HepG2 (cell line): ENCODE measurements at regions not wholly inside any gene's neighbourhood (a gene's known extent, or its start where the extent isn't known, plus 50 kb on each side); places are given as distances from the start of the nearest gene placed in this dataset.

Experiments used
- ATAC-seq: fragments of 200-7000 bp; cut with Tn5 transposase; 3 replicates; pipeline ENCODE4 v1.9.1; 2020; ENCODE audit warnings: mild to moderate bottlenecking, moderate library complexity
- BruUV-seq: library from RNA; stranded (reverse); fragments of 400-500 nt; replicated peaks from 2 replicates; lab custom pipeline; 2021; lab: Mats Ljungman, UMichigan
- CTCF ChIA-PET: fragments of 300-600 bp; formaldehyde crosslinking; extraction: SDS; loops from one replicate; lab custom pipeline; 2021; ENCODE audit warnings: low total read pairs, inconsistent platforms, low intra/inter-chr PET ratio; lab: Yijun Ruan, JAX
- POLR2A ChIA-PET: fragments of 350-600 bp; sonication (Branson Sonifier 250); formaldehyde crosslinking; loops from one replicate; lab custom pipeline; 2020; ENCODE audit warnings: antibody characterized with exemption, inconsistent platforms; lab: Yijun Ruan, JAX
- DNase-seq: peaks from one replicate; pipeline ENCODE4 v3.0.0-alpha.2; 2015; ENCODE audit warnings: low spot score
- FAIRE-seq: peaks from 3 replicates; lab custom pipeline; 2011; peaks lifted over from hg19 to GRCh38; lab: Jason Lieb, UNC
- H2AFZ ChIP-seq: one replicate; pipeline ENCODE4 v1.6.1; 2011; ENCODE audit warnings: low read length, inconsistent platforms
- H3K27ac ChIP-seq: fragments of 300-600 bp; 3 replicates; pipeline ENCODE4 v1.8.0; 2011; ENCODE audit warnings: mixed run types, mild to moderate bottlenecking, mixed read lengths, low read length, inconsistent platforms; ENCODE audit not compliant: insufficient read depth; ENCODE audit errors: extremely low read length
- H3K27me3 ChIP-seq, 2 experiments: fragments of 200-600 bp in 1 of 2; 2 replicates in 1 of 2; 3 replicates in 1 of 2; pipeline versions ENCODE4 v1.6.0 to v1.8.0; 2011; ENCODE audit warnings: low read length in 2 of 2, mild to moderate bottlenecking in 2 of 2, moderate library complexity in 2 of 2, inconsistent platforms in 1 of 2; ENCODE audit not compliant: insufficient read depth in 2 of 2, control insufficient read depth in 1 of 2
- H3K36me3 ChIP-seq, 2 experiments: fragments of 200-600 bp in 1 of 2; replicated peaks in 1 of 2; 2 replicates in 1 of 2; 3 replicates in 1 of 2; pipeline versions ENCODE4 v1.5.1 to v1.8.0; 2011; ENCODE audit warnings: low read length in 2 of 2, inconsistent platforms in 1 of 2; ENCODE audit not compliant: insufficient read depth in 2 of 2, control insufficient read depth in 1 of 2
- H3K4me1 ChIP-seq: 2 replicates; pipeline ENCODE4 v1.5.1; 2012; ENCODE audit warnings: low read length, inconsistent platforms; ENCODE audit not compliant: insufficient read depth
- H3K4me2 ChIP-seq: 2 replicates; pipeline ENCODE4 v1.6.0; 2011; ENCODE audit warnings: low read depth, low read length, inconsistent platforms
- H3K4me3 ChIP-seq, 3 experiments: fragments of 200-600 bp in 1 of 3; sonication (generic), shearing (Covaris generic) in 1 of 3; replicated peaks in 1 of 3; 2 replicates each; pipeline ENCODE4 v1.5.1; 2011 to 2016; ENCODE audit warnings: low read length in 3 of 3, inconsistent platforms in 2 of 3, low read depth in 2 of 3, mild to moderate bottlenecking in 2 of 3, control low read depth in 1 of 3, mixed read lengths in 1 of 3; ENCODE audit not compliant: insufficient read depth in 1 of 3
- H3K79me2 ChIP-seq: one replicate; pipeline ENCODE4 v1.6.1; 2011; ENCODE audit warnings: low read length, inconsistent platforms; ENCODE audit not compliant: insufficient read depth
- H3K9ac ChIP-seq: 2 replicates; pipeline ENCODE4 v1.6.0; 2011; ENCODE audit warnings: mild to moderate bottlenecking, low read depth, low read length, inconsistent platforms; ENCODE audit not compliant: insufficient read depth
- H3K9me3 ChIP-seq: 2 replicates; pipeline ENCODE4 v1.5.1; 2012; ENCODE audit warnings: mild to moderate bottlenecking, low read length
- H4K20me1 ChIP-seq: 2 replicates; pipeline ENCODE4 v1.6.0; 2011; ENCODE audit warnings: inconsistent platforms, mild to moderate bottlenecking, low read length, moderate library complexity; ENCODE audit not compliant: insufficient read depth
- CC2D1A ChIP-seq: sonication (generic); formaldehyde crosslinking; IDR thresholded peaks from 2 replicates; pipeline ENCODE4 v1.8.1; 2023; ENCODE audit warnings: mild to moderate bottlenecking, missing genetic modification reagents
- MIXL1 ChIP-seq: IDR thresholded peaks from 2 replicates; pipeline ENCODE4 v1.6.1; 2016
- MTF1 ChIP-seq: sonication (generic); formaldehyde crosslinking; IDR thresholded peaks from 2 replicates; pipeline ENCODE4 v1.5.0; 2020; ENCODE audit warnings: missing genetic modification reagents
- NBN ChIP-seq: fragments of 450-650 bp; conservative IDR thresholded peaks from 2 replicates; pipeline ENCODE4 v1.6.1; 2017
- NCOA1 ChIP-seq: sonication (generic); formaldehyde crosslinking; IDR thresholded peaks from 2 replicates; pipeline ENCODE4 v1.9.0; 2021; ENCODE audit warnings: missing genetic modification reagents
- NR1H2 ChIP-seq: sonication (generic); formaldehyde crosslinking; IDR thresholded peaks from 2 replicates; pipeline ENCODE4 v1.8.1; 2022; ENCODE audit warnings: low read depth, missing genetic modification reagents, borderline replicate concordance
- SMC3 ChIP-seq: IDR thresholded peaks from 2 replicates; pipeline ENCODE4 v1.6.1; 2011; ENCODE audit warnings: low read length, improper control_type of control experiment
- ZNF607 ChIP-seq: sonication (generic); formaldehyde crosslinking; IDR thresholded peaks from 2 replicates; pipeline ENCODE4 v1.5.1; 2020; ENCODE audit warnings: missing genetic modification reagents, mild to moderate bottlenecking, borderline replicate concordance
- ZNF670 ChIP-seq: sonication (generic); formaldehyde crosslinking; IDR thresholded peaks from 2 replicates; pipeline ENCODE4 v1.8.0; 2022; ENCODE audit warnings: mild to moderate bottlenecking, missing genetic modification reagents, borderline replicate concordance
- ZNF775 ChIP-seq: sonication (generic); formaldehyde crosslinking; IDR thresholded peaks from 2 replicates; pipeline ENCODE4 v1.4.0; 2020; ENCODE audit warnings: missing genetic modification reagents, mild to moderate bottlenecking, moderate library complexity, borderline replicate concordance
- ZSCAN30 ChIP-seq: sonication (generic); formaldehyde crosslinking; IDR thresholded peaks from 2 replicates; pipeline ENCODE4 v1.5.0; 2020; ENCODE audit warnings: mild to moderate bottlenecking, missing genetic modification reagents
- WGBS: methylation state at CpG from one replicate; pipeline ENCODE4 v1.1.6; 2017; ENCODE audit warnings: low lambda C conversion rate; 5-methylcytosine and 5-hydroxymethylcytosine counted together
- in situ Hi-C: cut with HindIII; loops from 2 replicates; pipeline ENCODE4 v1.10.0; 2017; ENCODE audit warnings: low pct_unique_long_range_greater_than_20kb; ENCODE audit not compliant: extremely low pct_ligation_motif_present
- intact Hi-C: fragments of 100-400 bp; cut with micrococcal nuclease; formaldehyde crosslinking; loops from one replicate; pipeline ENCODE4 v1.10.0; 2022; ENCODE audit not compliant: unreplicated experiment
- TF ChIP-seq, protein P1 (sequence below), 2 experiments: sonication (generic) in 1 of 2; formaldehyde crosslinking in 1 of 2; IDR thresholded peaks; 2 replicates each; pipeline versions ENCODE4 v1.4.0 to v1.6.1; 2016 to 2020; ENCODE audit warnings: borderline replicate concordance in 1 of 2, low read depth in 1 of 2, mild to moderate bottlenecking in 1 of 2, missing genetic modification reagents in 1 of 2
- TF ChIP-seq, protein P2 (sequence below): sonication (generic); formaldehyde crosslinking; IDR thresholded peaks from 2 replicates; pipeline ENCODE4 v1.8.0; 2023; ENCODE audit warnings: mild to moderate bottlenecking, missing genetic modification reagents
- TF ChIP-seq, protein P3 (sequence below): sonication (generic); formaldehyde crosslinking; IDR thresholded peaks from 2 replicates; pipeline ENCODE4 v1.5.0; 2020; ENCODE audit warnings: missing genetic modification reagents

DNA sequence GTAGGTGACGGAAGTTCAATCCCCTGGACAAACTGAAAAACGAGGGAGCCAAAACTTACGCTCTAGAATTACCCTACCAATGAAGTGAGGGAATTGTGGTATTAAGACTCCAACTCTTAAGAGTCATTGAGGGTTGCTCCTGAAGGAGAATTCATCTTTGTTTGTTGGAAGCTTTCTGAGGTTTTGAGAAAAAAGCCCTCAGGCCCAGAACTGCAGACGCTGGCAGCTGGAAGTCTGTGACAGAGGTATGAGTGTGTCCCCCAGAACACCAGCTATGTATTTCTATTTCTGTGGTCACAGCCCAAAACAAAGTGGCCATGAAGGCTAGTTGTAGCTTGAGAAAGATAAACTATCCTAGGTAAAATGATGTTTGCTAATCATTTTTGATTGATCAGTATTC, 438.8 kb upstream of the B3GALT2 start (continued):
- TF ChIP-seq, protein P1, sequence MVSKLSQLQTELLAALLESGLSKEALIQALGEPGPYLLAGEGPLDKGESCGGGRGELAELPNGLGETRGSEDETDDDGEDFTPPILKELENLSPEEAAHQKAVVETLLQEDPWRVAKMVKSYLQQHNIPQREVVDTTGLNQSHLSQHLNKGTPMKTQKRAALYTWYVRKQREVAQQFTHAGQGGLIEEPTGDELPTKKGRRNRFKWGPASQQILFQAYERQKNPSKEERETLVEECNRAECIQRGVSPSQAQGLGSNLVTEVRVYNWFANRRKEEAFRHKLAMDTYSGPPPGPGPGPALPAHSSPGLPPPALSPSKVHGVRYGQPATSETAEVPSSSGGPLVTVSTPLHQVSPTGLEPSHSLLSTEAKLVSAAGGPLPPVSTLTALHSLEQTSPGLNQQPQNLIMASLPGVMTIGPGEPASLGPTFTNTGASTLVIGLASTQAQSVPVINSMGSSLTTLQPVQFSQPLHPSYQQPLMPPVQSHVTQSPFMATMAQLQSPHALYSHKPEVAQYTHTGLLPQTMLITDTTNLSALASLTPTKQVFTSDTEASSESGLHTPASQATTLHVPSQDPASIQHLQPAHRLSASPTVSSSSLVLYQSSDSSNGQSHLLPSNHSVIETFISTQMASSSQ (IDR thresholded peaks at IDR 0.05; ENCODE audit: low read depth) = no peak
- TF ChIP-seq, protein P1 (CRISPR knock-in tag; IDR thresholded peaks at IDR 0.05; ENCODE audit: borderline replicate concordance) = no peak
- TF ChIP-seq MIXL1 (CRISPR knock-in tag) = no peak
- TF ChIP-seq NBN = no peak
- TF ChIP-seq CC2D1A = no peak
- TF ChIP-seq MTF1 (CRISPR knock-in tag) = no peak

DNA sequence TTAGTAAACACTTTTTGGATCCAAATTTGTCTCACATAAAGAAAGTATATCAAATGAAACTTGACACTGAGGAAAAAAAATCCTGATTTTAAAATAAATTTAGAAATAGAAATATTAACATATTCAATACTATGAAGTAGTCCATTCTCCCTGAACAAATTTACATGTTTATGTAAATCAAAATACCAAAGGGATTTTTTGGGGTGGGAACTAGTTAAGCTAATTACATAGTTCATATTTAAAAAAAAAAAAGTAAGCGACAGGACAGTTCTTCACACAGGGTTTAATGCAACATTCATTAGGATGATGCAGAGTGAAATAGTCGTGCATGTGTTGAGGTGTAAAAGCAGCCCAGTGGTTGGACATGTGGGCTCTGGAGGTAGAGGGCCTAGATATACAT, 433.5 kb upstream of the B3GALT2 start:
- ATAC-seq (no peak), DNase-seq (no peak), FAIRE-seq (no peak)
- Histone ChIP-seq H3K4me3 (no peak overlapping the region), H3K4me1 (no peaks in the 10 kb centered on the region), H3K9me3 (no peaks in the 10 kb centered on the region), H3K79me2 (no peaks in the 10 kb centered on the region), H2AFZ (no peak overlapping the region), H3K4me2 (no peak overlapping the region), H3K27me3 (no peaks in the 10 kb centered on the region), H3K27ac (no peak overlapping the region), H4K20me1 (no peaks in the 10 kb centered on the region), H3K36me3 (no peaks in the 10 kb centered on the region), H3K9ac (no peak overlapping the region)
- 24% methylated on average over 2 of the region's 2 CpGs for WGBS
- BruUV-seq = no TSS peak
- TF ChIP-seq ZNF607 (CRISPR knock-in tag) (no peak), ZNF670 (no peak), SMC3 (no peak), ZSCAN30 (CRISPR knock-in tag) (no peak), ZNF775 (CRISPR knock-in tag) (no peak), NR1H2 (CRISPR knock-in tag) (no peak), NCOA1 (no peak)
- TF ChIP-seq, protein P2, sequence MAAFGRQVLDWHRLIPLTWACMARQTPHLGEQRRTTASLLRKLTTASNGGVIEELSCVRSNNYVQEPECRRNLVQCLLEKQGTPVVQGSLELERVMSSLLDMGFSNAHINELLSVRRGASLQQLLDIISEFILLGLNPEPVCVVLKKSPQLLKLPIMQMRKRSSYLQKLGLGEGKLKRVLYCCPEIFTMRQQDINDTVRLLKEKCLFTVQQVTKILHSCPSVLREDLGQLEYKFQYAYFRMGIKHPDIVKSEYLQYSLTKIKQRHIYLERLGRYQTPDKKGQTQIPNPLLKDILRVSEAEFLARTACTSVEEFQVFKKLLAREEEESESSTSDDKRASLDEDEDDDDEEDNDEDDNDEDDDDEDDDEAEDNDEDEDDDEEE (CRISPR knock-in tag) = no peak
- TF ChIP-seq, protein P3, sequence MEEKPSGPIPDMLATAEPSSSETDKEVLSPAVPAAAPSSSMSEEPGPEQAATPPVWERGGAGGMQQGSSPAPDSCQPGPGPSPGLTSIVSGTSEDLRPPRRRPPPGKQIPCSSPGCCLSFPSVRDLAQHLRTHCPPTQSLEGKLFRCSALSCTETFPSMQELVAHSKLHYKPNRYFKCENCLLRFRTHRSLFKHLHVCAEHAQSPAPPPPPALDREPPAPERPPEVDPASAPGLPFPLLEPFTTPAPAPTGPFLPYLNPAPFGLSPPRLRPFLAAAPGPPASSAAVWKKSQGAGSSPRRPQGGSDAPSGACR (CRISPR knock-in tag) = no peak
- intact Hi-C loops = loop anchor here (5.0 kb wide), 1 partner anchor 787 kb away; no protein-coding TSS in a partner anchor
- in situ Hi-C loops = no loop called here
- CTCF ChIA-PET = no interaction called here
- POLR2A ChIA-PET = no interaction called here
